GM03348 (cell line): ENCODE measurements at regions not wholly inside any gene's neighbourhood (a gene's known extent, or its start where the extent isn't known, plus 50 kb on each side); places are given as distances from the start of the nearest gene placed in this dataset.

Source experiments
- DNase-seq: peaks from one replicate; pipeline ENCODE4 v3.0.0; 2012; ENCODE audit warnings: low spot score

DNA sequence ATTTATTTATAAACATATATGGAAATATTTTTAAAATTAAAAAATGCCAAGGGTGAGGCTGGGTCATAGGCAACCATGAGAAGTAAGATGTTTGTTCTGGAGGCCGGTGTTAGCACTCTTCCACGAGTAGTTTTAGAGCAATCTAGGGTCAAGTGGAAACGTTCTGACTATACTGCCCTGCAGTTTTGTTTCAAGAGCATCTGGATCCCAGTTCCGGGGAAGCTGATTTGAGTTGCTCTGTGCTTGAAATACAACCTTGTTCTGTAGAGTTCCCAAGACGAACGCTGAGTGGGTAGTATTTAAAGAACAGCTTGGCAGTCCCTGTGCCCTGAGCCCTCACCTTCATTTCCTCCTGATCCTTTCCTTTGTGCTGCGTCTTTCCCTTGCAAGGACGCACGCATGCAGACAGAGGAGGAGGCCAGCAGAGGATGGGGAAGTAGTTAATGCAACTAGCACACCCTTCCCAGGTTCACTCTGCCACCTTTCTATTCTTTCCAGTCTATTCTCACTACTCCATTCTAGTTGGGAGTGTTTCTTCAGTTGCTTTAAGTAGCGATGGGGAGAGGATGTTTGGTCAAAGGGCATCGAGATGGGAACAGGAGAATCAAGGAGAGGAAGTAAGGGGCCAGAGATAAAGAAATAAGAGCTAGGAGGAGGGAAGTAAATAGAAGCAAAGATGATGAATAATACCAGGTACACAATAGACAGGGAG, 68.3 kb upstream of the ZSWIM6 start:
- no peak for DNase-seq

DNA sequence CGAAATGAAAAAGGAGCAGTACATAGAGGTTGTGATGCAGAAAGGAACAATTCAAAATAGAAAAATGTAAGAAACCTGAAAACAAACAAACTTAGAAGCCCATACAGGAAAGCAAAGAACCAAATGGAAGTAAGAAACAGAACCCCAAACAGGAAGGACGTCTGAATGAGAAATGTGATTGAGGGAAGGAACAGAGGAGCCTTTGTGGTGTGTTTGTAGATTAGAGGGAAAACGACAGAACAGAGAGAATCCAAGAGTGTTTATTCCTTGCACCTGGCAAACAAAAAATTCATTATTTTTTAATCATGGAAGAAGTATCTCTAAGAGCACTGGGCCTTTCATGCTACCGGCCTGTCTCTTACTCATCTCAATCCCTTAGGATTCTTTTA, 67.8 kb upstream of the ZSWIM6 start:
- DNase-seq: no peak

DNA sequence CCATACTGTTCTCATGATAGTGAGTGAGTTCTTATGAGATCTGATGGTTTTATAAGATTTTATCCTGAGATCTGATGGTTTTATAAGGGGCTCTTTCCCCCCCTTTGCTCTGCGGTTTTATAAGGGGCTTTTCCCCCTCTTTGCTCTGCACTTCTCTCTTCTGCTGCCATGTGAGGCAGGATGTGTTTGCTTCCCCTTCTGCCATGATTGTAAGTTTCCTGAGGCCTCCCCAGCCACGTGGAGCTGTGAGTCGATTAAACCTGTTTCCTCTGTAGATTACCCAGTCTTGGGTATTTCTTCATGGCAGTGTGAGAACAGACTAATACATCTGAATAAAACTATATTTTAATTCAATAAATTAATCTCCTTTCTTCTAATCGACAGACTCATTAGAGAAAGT, 64.9 kb upstream of the ZSWIM6 start:
- no peak for DNase-seq

DNA sequence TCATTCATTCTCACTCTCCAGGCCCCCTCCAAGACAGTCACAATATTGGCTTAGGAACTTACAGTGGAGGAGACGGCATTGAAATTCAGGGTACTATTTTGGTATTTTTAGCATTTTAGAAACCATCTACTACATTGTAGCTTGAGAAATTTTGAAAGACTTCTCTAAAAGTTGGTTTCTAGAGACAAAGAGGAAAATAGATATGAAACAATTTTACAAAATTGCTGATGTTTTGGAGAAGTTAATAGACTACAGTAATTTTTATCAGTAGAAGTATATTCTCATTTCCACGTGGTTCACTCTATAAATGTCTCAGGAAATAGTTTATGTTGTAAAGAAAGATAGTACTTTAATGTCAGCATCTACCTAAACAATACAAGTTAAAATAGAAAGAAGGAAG, 63.2 kb upstream of the ZSWIM6 start:
- DNase-seq: no peak

DNA sequence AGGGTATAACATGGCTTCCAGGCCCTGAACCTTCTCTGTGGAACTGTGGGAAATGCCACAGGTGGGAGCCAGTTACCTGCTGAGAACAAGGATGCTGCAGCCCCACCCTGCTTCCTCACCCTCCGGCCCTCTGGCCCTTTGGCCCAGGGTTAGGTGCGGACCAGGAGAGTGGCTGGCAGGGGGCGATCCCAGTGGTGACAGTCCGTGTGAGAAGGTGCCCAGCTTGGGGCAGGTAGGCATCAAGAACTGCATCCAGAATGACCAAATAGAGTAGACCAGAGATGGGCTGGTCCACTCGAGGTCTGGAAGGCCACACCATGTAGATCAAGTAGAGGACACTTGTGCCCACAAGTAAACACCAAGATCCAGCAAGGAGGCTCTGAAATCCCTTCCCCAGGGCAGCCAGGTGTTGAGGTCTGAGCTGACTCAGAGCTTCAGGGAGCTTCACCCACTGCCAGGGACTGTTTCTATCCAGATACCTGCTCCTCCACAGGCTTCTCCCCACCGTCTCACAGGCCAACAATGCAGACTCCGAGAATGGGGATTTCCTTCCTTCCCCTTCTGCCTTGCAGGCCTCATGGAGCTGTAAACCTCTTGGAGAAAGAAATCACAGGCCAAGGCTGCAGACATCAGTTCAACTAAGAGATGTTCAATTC, 61.4 kb upstream of the ZSWIM6 start:
- DNase-seq: no peak

DNA sequence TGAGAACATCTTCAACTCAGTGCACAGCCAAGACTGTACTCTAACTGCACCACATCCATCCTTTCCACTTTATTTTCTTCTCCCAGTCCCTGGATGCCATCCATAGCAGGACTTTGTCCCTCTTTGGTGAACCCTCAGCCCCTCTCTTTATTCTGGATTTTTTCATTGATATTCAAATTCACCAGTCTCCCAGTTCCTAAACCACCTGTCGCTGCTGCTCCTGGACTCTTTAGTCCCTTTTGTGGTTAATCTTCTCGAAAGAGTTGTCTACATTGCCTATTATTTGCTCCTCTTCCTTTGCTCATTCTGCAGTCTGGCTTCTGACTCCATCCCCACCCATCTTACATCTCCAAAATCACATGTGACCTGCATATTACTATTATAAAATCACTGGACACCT, 59.4 kb upstream of the ZSWIM6 start:
- no peak for DNase-seq

DNA sequence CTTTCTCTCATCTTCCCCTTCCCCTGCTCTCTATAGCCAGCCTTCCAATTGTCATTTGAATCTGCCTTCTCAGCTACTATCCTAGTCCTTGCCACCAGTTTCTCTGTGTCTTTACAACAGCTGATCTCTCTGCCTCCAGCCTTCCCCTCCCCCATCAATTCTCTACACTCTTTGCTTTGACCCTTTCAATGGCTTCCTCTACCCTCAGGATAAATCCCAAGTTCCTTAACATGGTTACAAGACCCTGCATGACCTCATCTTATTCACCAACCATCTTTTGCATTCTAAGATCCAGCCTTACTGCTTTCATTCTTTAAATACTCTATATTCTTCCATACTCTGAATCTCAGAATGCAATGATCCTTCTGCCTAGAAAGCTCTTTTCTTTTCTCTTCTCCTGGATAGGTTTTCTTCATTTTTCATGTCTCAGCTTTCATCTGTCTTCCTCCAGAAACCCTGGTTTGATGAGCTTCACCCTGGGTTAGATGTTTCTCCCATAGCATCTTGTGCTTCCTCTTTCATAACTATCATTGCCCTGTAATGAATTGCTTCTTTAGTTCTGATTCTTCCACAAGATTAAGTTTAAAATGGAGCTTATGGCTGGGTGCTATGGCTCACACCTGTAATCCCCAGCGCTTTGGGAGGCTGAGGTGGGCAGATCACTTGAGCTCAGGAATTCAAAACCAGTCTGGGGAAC, 58.6 kb upstream of the ZSWIM6 start:
- DNase-seq: no peak

DNA sequence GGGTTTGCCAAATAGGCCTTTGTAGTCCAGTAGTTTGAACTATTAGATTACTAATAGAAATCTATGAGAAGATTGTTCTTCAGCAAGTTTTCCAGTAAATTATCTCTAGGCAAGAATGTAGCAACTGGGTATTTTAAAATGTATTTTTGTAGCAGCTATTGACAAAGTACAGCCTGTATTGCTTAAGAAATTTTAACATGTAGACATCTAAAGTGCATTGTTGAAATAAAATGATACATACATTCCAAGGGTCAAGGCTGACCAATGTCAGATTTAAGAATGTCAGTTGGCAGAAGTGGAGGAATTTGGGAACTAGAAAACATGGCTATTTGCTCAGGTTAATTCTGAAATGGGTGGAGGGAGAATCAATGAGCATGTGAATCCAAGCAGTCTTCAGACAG, 57.5 kb upstream of the ZSWIM6 start:
- peak; percentile 26 for DNase-seq

DNA sequence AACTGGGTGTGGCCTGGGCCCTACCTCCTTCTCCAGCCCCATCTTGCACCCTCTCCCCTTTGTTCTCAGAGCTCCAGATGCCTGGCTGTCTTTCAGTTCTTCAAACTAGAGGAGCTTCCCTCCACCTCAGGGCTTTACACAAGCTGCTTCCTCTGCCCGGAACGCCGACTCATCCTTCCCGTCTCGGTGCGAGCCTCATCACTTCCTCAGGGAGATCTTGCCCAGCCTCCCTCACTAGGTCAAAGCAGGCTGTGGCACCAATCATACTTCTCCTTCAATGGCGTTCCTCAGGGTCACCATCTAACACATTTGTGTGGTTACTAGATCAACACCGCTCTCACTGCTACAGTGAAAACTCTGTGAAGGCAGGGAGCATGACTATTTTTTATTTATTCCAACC, 56.2 kb upstream of the ZSWIM6 start:
- peak; percentile 46 for DNase-seq

DNA sequence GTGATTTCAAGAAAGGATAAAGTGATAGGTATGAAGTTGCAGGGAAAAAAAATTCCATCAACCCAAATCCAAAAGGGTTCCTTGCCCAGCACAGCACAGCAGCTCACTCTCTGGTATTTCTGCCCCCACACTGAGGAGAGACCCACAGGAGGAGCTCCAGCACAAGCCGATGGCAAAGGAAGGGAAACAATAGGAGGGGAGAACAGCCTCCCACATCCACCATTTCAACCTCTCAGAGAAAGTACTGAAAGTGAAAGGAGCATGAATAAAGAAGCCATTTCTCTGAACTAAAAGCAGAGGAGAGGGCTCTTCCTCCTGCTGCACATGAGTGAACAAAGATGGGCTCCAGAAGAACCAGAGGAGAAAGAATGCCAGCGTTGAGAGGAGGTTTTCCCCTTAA, 54.9 kb upstream of the ZSWIM6 start:
- DNase-seq: peak; percentile 29

DNA sequence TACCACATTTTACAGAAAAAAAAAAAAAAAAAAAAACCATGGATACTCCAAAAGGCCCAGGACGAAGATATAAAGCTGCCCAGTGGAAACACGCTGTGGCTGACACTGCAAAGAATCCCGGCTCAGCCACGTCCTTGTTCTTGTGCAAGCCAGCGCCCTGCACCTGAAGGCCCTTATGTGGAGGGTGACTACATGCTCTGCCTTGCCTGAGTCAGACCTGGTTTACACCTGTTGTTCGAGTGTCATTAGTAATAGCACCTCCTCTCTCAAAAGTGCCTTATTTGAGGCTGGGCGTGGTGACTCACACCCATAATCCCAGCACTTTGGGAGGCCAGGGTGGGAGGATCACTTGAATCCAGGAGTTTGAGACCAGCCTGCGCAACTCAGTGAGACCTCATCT, 54.3 kb upstream of the ZSWIM6 start:
- no peak for DNase-seq

DNA sequence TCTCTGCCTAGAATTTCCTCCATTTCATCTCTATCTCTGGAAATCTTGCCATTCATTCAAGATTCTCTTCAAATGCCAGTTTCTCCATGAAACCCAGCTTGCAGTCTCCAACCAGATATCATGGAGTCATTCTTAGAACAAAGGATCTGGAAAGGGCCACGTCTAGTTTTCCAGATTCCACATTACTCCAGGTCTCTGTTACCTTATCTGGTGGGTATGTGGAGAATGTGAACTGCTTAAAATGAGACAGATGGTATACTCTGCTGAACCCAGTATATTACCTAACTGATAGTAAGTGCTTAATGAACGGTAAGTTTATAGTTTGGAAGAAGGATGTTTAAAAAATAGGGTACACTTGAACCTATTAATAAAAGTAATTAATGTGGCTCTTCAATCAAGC, 52.3 kb upstream of the ZSWIM6 start:
- no peak for DNase-seq

DNA sequence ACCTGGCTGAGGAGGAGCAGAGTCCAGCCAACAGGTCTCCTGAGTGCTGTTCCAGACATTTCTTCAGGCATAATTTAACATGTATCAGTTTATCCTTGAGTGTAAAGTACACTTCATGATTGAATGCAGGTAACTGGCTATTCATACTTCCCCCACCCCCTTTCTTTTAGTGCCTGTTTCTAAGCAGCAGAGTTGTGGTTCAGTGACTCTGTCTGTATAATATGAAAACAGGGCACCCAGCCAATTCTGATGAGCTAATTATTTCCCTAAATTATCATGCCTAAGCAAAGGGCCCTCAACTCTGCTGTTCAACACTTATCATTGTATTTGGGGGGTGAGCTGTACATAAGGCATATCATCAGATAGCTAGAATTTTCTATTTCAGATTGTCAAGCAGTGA, 51.9 kb upstream of the ZSWIM6 start:
- DNase-seq: peak; percentile 29

DNA sequence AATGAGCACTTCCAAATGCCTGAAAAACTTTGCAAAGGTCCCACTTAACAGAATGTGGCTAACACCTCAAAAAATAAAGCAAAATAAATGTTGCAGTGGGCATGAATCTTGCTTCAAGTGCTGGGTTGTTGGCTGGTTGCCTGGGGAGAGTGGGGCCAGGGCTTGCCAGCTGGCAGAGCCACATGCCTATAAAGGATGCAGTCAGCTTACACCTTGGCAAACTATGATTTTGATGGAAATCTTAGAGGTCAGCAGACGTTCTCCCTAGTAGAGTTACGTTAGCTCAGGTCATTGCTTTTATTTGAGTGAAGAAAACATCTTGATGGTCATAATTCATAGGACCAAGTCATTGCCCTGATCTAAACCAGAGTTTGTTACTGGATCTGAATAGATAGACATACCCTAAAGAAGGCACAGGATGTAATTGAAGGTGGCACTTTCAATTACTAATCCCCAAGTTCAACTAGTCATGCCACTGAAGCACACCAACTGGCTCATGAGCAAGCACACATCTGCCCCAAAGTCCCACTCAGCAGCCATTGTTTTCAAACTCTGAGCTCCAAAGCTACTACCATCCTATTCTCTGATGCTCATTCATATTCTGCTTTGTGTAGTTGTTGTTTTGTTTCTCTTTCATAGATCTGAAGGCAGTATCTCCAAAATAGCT, 51.2 kb upstream of the ZSWIM6 start:
- DNase-seq: no peak

DNA sequence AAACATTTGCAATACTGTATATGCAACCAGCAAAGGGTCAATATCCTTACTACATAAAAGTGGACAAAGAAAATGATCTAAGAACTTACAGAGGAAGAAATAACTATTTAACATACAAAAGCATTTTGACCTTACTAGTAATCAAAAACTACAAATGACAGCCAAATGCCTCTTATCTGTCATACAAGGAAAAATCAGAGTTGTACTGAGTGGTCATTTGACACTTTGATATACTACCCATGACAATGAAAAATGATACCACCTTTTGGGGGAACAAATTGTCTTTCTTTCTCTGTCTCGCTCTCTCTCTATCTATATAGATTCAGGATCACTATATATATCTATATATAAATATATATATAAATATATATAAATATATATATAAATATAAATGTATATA, 50.4 kb upstream of the ZSWIM6 start:
- DNase-seq: no peak
